GM23248 (cell line): ENCODE measurements at regions not wholly inside any gene's neighbourhood (a gene's known extent, or its start where the extent isn't known, plus 50 kb on each side); places are given as distances from the start of the nearest gene placed in this dataset.

Experiments
- EZH2 ChIP-seq: fragments of 200-600 bp; sonication (generic); IDR thresholded peaks from 2 replicates; pipeline ENCODE4 v1.6.1; 2018; ENCODE audit warnings: antibody characterized with exemption, mild to moderate bottlenecking; ENCODE audit not compliant: insufficient read depth, poor library complexity, severe bottlenecking
- EZH2phosphoT487 ChIP-seq: fragments of 200-600 bp; sonication (generic); IDR thresholded peaks from 2 replicates; pipeline ENCODE4 v1.6.1; 2018; ENCODE audit warnings: antibody characterized with exemption, moderate library complexity, mild to moderate bottlenecking, low read depth; ENCODE audit not compliant: insufficient read depth

DNA sequence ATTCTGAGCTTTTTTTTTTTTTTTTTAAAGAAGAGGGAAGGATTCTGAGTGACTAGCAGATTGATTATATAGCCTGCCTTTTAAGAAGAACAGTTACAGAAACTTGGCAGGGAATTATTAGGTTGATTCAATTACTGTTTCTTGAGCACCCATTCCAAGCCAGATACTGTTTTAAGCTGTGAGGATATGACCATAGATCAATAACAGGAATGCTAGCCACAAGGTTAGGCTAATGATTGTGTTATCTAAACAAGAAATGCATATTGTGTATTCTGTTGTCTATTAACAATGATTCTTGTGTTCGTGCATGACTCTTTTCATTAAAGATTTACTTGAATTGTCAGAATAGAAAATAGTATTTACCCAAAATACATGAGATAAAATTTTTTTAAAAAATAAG is 67.1 kb downstream of the PRORP start:
- TF ChIP-seq EZH2phosphoT487 (no peak), EZH2 (no peak)
